H9 (cell line): ENCODE measurements at regions not wholly inside any gene's neighbourhood (a gene's known extent, or its start where the extent isn't known, plus 50 kb on each side); places are given as distances from the start of the nearest gene placed in this dataset.

Experiments
- DNase-seq: peaks from one replicate; pipeline ENCODE4 v3.0.0-alpha.2; 2017
- H2AFZ ChIP-seq: one replicate; pipeline ENCODE4 v1.6.1; 2013; ENCODE audit warnings: mild to moderate bottlenecking, low read length, control low read depth, moderate library complexity
- H2AK5ac ChIP-seq: 2 replicates; pipeline ENCODE4 v1.6.1; 2013; ENCODE audit warnings: low read length, control low read depth, mixed read lengths; ENCODE audit not compliant: insufficient read length
- H2BK120ac ChIP-seq: one replicate; pipeline ENCODE4 v1.6.1; 2013; ENCODE audit warnings: low read depth, mild to moderate bottlenecking, low read length, control low read depth, inconsistent platforms; ENCODE audit not compliant: poor library complexity, severe bottlenecking
- H2BK12ac ChIP-seq: 2 replicates; pipeline ENCODE4 v1.6.1; 2013; ENCODE audit warnings: low read length, control low read depth, mixed read lengths, low read depth; ENCODE audit not compliant: insufficient read length
- H2BK15ac ChIP-seq: 2 replicates; pipeline ENCODE4 v1.6.1; 2013; ENCODE audit warnings: low read depth, low read length, control low read depth
- H2BK20ac ChIP-seq: one replicate; pipeline ENCODE4 v1.6.1; 2013; ENCODE audit warnings: low read depth, mild to moderate bottlenecking, low read length, control low read depth, inconsistent platforms; ENCODE audit not compliant: poor library complexity, severe bottlenecking
- H2BK5ac ChIP-seq: 2 replicates; pipeline ENCODE4 v1.6.1; 2013; ENCODE audit warnings: low read length, control low read depth, mixed read lengths; ENCODE audit not compliant: insufficient read length
- H3K14ac ChIP-seq: 2 replicates; pipeline ENCODE4 v1.6.1; 2013; ENCODE audit warnings: low read length, control low read depth; ENCODE audit not compliant: insufficient read depth
- H3K18ac ChIP-seq: 2 replicates; pipeline ENCODE4 v1.6.1; 2013; ENCODE audit warnings: low read depth, mild to moderate bottlenecking, mixed read lengths, low read length, control low read depth; ENCODE audit not compliant: insufficient read length
- H3K23ac ChIP-seq: 2 replicates; pipeline ENCODE4 v1.6.1; 2013; ENCODE audit warnings: low read length, control low read depth, mixed read lengths, low read depth; ENCODE audit not compliant: insufficient read length
- H3K23me2 ChIP-seq: 2 replicates; pipeline ENCODE4 v1.6.1; 2013; ENCODE audit warnings: low read depth, mild to moderate bottlenecking, mixed read lengths, low read length, control low read depth; ENCODE audit not compliant: insufficient read length, poor library complexity, severe bottlenecking
- H3K27ac ChIP-seq: 2 replicates; pipeline ENCODE4 v1.5.1; 2013; ENCODE audit warnings: low read length, control low read depth, mixed read lengths, low read depth; ENCODE audit not compliant: insufficient read length
- H3K27me3 ChIP-seq: 2 replicates; pipeline ENCODE4 v1.6.1; 2013; ENCODE audit warnings: low read length, control low read depth, inconsistent platforms; ENCODE audit not compliant: insufficient read depth
- H3K4ac ChIP-seq: 2 replicates; pipeline ENCODE4 v1.6.1; 2013; ENCODE audit warnings: low read depth, mild to moderate bottlenecking, control low read depth, inconsistent platforms, low read length, moderate library complexity
- H3K4me1 ChIP-seq: 2 replicates; pipeline ENCODE4 v1.6.1; 2013; ENCODE audit warnings: low read length, control low read depth, inconsistent platforms; ENCODE audit not compliant: insufficient read depth
- H3K4me2 ChIP-seq: 2 replicates; pipeline ENCODE4 v1.6.1; 2013; ENCODE audit warnings: low read length, control low read depth, mixed read lengths; ENCODE audit not compliant: insufficient read length, insufficient read depth
- H3K56ac ChIP-seq: 2 replicates; pipeline ENCODE4 v1.6.1; 2013; ENCODE audit warnings: low read depth, mild to moderate bottlenecking, mixed read lengths, low read length, control low read depth; ENCODE audit not compliant: insufficient read length
- H3K79me1 ChIP-seq: 2 replicates; pipeline ENCODE4 v1.6.1; 2013; ENCODE audit warnings: low read depth, mild to moderate bottlenecking, moderate library complexity, low read length, control low read depth, inconsistent platforms; ENCODE audit not compliant: insufficient read depth, poor library complexity, severe bottlenecking
- H3K79me2 ChIP-seq: 2 replicates; pipeline ENCODE4 v1.6.1; 2013; ENCODE audit warnings: low read length, control low read depth, inconsistent platforms; ENCODE audit not compliant: insufficient read depth
- H3K9ac ChIP-seq: 2 replicates; pipeline ENCODE4 v1.6.1; 2013; ENCODE audit warnings: low read length, control low read depth, mixed read lengths; ENCODE audit not compliant: insufficient read length; ENCODE audit errors: extremely low read depth
- H3K9me3 ChIP-seq: one replicate; pipeline ENCODE4 v1.6.1; 2013; ENCODE audit warnings: low read depth, low read length, inconsistent platforms; ENCODE audit not compliant: control insufficient read depth
- H3T11ph ChIP-seq: one replicate; pipeline ENCODE4 v1.6.1; 2013; ENCODE audit warnings: mild to moderate bottlenecking, low read length, control low read depth, inconsistent platforms
- H4K20me1 ChIP-seq: one replicate; pipeline ENCODE4 v1.6.1; 2013; ENCODE audit not compliant: control insufficient read depth, insufficient read length, insufficient read depth
- H4K5ac ChIP-seq: 2 replicates; pipeline ENCODE4 v1.6.1; 2013; ENCODE audit warnings: low read depth, mild to moderate bottlenecking, mixed read lengths, low read length, control low read depth; ENCODE audit not compliant: insufficient read length
- H4K8ac ChIP-seq: replicated peaks from 2 replicates; pipeline ENCODE4 v1.6.1; 2013; ENCODE audit warnings: low read length, control low read depth, mixed read lengths, low read depth; ENCODE audit not compliant: insufficient read length
- H4K91ac ChIP-seq: 2 replicates; pipeline ENCODE4 v1.6.1; 2013; ENCODE audit warnings: low read depth, mild to moderate bottlenecking, moderate library complexity, mixed read lengths, low read length, control low read depth; ENCODE audit not compliant: insufficient read length
- H3K27ac Mint-ChIP-seq, 3 experiments: 2 replicates in 2 of 3; 3 replicates in 1 of 3; pipeline ENCODE4 v1.8.0; 2020 to 2021; ENCODE audit warnings: mixed read lengths in 3 of 3, mild to moderate bottlenecking in 1 of 3, moderate library complexity in 1 of 3
- H3K27me3 Mint-ChIP-seq: 2 replicates; pipeline ENCODE4 v1.8.0; 2021; ENCODE audit warnings: low read depth, mild to moderate bottlenecking, moderate library complexity, mixed read lengths
- H3K36me3 Mint-ChIP-seq, 3 experiments: 2 replicates in 2 of 3; 3 replicates in 1 of 3; pipeline ENCODE4 v1.8.0; 2020 to 2021; ENCODE audit warnings: low read depth in 3 of 3, mixed read lengths in 3 of 3; ENCODE audit not compliant: insufficient read depth in 1 of 3
- H3K4me1 Mint-ChIP-seq, 2 experiments: 2 replicates each; pipeline ENCODE4 v1.8.0; 2020; ENCODE audit warnings: mixed read lengths in 2 of 2
- H3K4me3 Mint-ChIP-seq, 2 experiments: 2 replicates in 1 of 2; 3 replicates in 1 of 2; pipeline ENCODE4 v1.8.0; 2020 to 2021; ENCODE audit warnings: mild to moderate bottlenecking in 2 of 2, mixed read lengths in 2 of 2, moderate library complexity in 1 of 2
- H3K9me3 Mint-ChIP-seq, 2 experiments: 2 replicates in 1 of 2; 3 replicates in 1 of 2; pipeline ENCODE4 v1.8.0; 2020; ENCODE audit warnings: mild to moderate bottlenecking in 2 of 2, mixed read lengths in 2 of 2, moderate library complexity in 1 of 2
- WGBS: extraction: QIAGEN DNeasy Blood & Tissue Kit; methylation state at CpG from one replicate; pipeline ENCODE4 v1.1.7; 2013; ENCODE audit warnings: missing lambda C conversion rate, low lambda C conversion rate, mixed read lengths; ENCODE audit not compliant: insufficient read length; ENCODE audit errors: extremely low coverage; 5-methylcytosine and 5-hydroxymethylcytosine counted together
- TF ChIP-seq, protein P1 (sequence below): fragments of 200-600 bp; sonication (generic); conservative IDR thresholded peaks from 3 replicates; pipeline ENCODE4 v1.8.0; 2021; ENCODE audit warnings: antibody characterized with exemption, mild to moderate bottlenecking

DNA sequence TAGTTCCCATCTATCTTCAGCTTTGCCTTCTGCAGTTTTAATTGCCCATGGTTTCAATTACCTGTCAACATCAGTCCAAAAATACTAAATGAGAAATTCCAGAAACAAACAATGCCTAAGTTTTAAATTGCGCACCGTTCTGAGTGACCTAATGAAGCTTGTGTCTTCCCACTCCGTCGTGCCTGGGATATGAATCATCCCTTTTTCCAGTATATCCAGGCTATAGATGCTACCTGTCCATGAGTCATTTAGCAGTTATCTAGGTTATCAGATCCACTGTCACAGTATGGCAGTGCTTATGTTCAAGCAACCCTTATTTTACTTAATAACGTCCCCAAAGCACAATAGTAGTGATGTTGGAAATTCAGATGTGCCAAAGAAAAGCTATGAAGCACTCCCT, 363.6 kb upstream of the FAM241A start:
- Histone ChIP-seq H4K91ac (no peak overlapping the region), H3K4me1 (no peaks in the 10 kb centered on the region; the same call in 1 of the 2 replicates), H2BK15ac (no peak overlapping the region), H2BK5ac (no peak overlapping the region), H2AFZ (no peak overlapping the region), H4K20me1 (no peaks in the 10 kb centered on the region), H3T11ph (no peak overlapping the region), H2AK5ac (no peak overlapping the region), H3K4ac (no peak overlapping the region), H3K79me2 (no peaks in the 10 kb centered on the region), H3K56ac (no peak overlapping the region), H3K9ac (no peak overlapping the region), H3K79me1 (no peaks in the 10 kb centered on the region), H4K8ac (no peak overlapping the region), H2BK120ac (no peak overlapping the region), H2BK12ac (no peak overlapping the region), H3K27me3 (no peaks in the 10 kb centered on the region), H3K18ac (no peak overlapping the region), H3K23me2 (no peaks in the 10 kb centered on the region), H3K14ac (no peak overlapping the region), H3K9me3 (no peaks in the 10 kb centered on the region), H3K4me2 (no peak overlapping the region), H2BK20ac (no peak overlapping the region), H3K23ac (no peak overlapping the region), H4K5ac (no peak overlapping the region), H3K27ac (no peak overlapping the region)
- no peak overlapping the region for H3K4me3 Mint-ChIP-seq
- TF ChIP-seq, protein P1, sequence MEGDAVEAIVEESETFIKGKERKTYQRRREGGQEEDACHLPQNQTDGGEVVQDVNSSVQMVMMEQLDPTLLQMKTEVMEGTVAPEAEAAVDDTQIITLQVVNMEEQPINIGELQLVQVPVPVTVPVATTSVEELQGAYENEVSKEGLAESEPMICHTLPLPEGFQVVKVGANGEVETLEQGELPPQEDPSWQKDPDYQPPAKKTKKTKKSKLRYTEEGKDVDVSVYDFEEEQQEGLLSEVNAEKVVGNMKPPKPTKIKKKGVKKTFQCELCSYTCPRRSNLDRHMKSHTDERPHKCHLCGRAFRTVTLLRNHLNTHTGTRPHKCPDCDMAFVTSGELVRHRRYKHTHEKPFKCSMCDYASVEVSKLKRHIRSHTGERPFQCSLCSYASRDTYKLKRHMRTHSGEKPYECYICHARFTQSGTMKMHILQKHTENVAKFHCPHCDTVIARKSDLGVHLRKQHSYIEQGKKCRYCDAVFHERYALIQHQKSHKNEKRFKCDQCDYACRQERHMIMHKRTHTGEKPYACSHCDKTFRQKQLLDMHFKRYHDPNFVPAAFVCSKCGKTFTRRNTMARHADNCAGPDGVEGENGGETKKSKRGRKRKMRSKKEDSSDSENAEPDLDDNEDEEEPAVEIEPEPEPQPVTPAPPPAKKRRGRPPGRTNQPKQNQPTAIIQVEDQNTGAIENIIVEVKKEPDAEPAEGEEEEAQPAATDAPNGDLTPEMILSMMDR, result no peak
- H3K36me3 Mint-ChIP-seq, result no peaks in the 10 kb centered on the region
- no peaks in the 10 kb centered on the region for H3K27me3 Mint-ChIP-seq
- no peak for DNase-seq
- H3K27ac Mint-ChIP-seq, result no peak overlapping the region
- peaks cover 0 to 6% of the 10 kb centered on the region in 2 experiments; a peak in 2 of 4 replicates for H3K4me1 Mint-ChIP-seq
- H3K9me3 Mint-ChIP-seq, result no peaks in the 10 kb centered on the region
- WGBS, result no CpG with 5 or more reads among the region's 5 CpGs
